ENCODE measurements at regions not wholly inside any gene's neighbourhood (a gene's known extent, or its start where the extent isn't known, plus 50 kb on each side); places are given as distances from the start of the nearest gene placed in this dataset.
"Not testable (repeated sequence)": the region's sequence is repeated elsewhere in the genome, so short reads cannot be mapped to it uniquely, and the experiment has no call there.

GRCh38 chr14:59138576-59138975 lies 49.9 kb upstream of the DAAM1 start:
- DNase-seq; H3K4me1 ChIP-seq (ENCODE audit: control insufficient read depth, insufficient read depth, low read length); H3K27ac ChIP-seq (ENCODE audit: low read length); H3K27me3 ChIP-seq (ENCODE audit: control insufficient read depth, insufficient read depth); H3K4me3 ChIP-seq (ENCODE audit: low read length); ATAC-seq; H3K9me3 ChIP-seq (ENCODE audit: control insufficient read depth, low read length): not testable (repeated sequence)
- 77% methylated on average over 5 of the region's 5 CpGs for WGBS
- intact Hi-C loops (cut with DNase I) = loop anchor here in 2 of 4 donors (10.0 kb wide), 2 partner anchors 46 to 186 kb away; partner anchors contain the start of gene DAAM1 (in 2 of the 2)
